T47D (cell line): ENCODE measurements at regions not wholly inside any gene's neighbourhood (a gene's known extent, or its start where the extent isn't known, plus 50 kb on each side); places are given as distances from the start of the nearest gene placed in this dataset.
"Not testable (repeated sequence)": the region's sequence is repeated elsewhere in the genome, so short reads cannot be mapped to it uniquely, and the experiment has no call there.

ENCODE experiments used
- DNase-seq, 2 experiments: peaks; one replicate each; pipeline versions ENCODE4 v3.0.0 to v3.0.0-alpha.2; 2011 to 2012; ENCODE audit warnings: low read depth in 1 of 2, low spot score in 1 of 2
- JUND ChIP-seq: IDR thresholded peaks from 2 replicates; pipeline ENCODE4 v1.6.1; 2012; ENCODE audit warnings: low read depth
- in situ Hi-C: cut with HindIII; loops from 2 replicates; pipeline ENCODE4 v1.10.0; 2016; ENCODE audit warnings: low sequenced_read_pairs, low pct_unique_long_range_greater_than_20kb

DNA sequence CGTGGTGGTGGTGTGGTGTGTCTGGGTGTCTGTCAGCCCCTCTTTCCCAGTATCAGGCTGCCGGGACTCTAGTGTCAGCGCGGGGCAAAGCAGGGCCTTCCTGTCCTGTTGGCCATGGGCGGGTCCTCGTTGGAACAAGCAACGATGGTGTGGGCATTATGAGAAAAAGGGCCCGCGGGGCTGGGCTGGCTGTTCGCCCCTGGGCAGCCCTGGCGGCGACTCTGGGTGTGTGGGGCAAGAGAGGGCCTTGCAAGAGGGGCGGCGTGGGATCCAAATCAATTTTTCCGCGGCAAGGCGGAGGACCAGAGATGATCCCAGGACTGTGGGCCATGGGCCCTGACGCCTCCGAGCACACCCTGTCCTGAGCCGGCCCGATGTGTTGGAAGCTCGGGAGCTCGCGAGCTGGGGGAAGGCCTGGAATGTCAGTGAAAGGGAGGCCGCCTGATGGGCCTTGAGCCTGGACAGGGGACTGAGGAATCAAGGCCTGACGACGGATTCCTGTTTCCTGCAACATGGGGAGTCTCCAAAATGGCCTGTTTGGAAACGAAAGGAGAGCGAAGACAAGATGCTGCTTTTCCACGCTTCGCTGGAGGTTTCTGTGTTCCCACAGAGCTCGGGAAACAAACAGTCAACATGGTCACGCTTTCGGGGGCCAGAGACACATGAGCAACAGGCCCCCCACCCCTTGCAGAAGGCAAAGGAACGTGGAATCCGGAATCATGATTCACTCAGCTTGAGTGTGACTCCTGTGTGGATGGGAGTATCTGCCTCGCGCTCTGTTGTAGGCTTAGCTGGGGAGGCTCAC, 364.7 kb upstream of the DEFB115 start:
- in situ Hi-C loops, result no loop called here
- DNase-seq, result peak in 1 of 2 experiments; percentile 19
- no peak for TF ChIP-seq JUND

DNA sequence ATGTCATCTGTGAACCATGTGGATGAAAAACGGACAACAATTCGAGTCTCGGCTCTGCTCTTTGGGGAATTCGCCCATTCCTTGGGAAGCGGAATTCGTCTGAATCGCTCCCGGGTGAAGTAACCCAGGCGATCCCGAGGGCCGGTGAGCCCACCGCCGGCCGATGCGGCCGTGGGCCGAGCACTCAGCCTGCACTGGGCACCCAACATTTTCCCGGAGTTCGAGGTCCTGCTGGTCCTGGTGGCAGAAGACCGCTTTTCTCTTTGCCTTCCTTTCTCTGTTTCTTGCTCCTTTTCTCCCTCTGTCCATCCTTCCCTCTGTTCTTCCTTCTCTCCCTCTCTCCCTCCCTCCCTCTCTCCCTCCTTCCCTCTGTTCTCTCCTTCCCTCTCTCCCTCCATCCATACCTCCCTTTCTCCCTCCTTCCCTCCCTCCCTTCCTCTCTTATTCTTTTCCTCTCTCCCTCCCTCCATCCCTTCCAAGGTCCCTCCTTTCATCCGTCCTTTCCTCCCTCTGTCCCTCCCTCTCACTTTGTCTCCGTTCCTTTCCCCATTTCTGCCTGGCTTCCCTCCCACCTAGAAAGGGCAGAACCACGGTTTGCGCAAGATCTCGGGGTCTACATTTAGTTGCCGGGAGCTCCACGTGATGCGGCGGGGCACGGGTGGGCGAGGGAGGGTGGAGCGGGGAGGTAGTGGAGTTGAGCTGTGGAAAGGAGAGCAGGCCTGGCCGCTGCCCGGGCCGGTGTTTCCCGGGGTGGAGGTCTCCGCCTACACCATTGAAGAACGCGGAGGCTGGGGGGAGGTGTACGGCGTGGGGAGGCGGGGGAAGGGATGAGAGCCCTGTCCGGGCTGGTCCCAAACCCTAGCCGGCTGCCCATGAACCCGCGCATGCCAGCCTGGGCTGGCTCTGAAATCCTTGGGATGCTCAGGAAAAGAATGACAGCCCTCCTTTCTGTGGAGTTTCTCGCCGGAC, 363.8 kb upstream of the DEFB115 start:
- DNase-seq, in situ Hi-C loops: not testable (repeated sequence)

DNA sequence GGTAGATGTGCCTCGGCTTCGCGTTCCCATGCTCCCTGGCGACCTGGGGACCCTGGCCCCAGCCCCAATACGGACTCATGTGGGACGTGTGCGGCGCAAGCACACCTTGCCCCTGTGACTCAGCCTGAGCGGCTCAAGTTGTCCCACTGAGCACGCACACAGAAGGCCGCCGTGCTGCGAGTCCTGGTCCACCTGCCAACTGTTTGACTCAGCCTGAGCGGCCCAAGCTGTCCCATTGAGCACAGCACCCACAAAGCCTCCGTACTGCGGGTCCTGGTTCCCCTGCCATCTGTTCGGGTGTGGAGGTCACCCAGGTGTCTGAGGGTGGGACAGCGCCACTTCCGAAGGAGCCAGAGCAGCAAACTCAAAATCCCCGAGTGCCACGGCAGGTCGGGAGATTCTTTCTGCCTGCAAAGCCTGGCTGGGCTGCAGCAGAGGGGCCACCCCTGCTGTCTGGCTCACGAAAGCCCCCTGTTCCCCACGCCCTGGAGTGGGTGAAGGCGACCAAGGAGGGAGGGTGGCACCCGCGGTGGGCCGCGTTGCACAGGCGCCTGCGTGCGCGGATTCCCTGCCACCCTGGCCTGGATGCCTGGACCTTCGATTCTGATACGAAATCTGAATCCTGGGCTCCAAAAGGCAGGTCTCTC, 362.6 kb upstream of the DEFB115 start:
- in situ Hi-C loops, DNase-seq: not testable (repeated sequence)

DNA sequence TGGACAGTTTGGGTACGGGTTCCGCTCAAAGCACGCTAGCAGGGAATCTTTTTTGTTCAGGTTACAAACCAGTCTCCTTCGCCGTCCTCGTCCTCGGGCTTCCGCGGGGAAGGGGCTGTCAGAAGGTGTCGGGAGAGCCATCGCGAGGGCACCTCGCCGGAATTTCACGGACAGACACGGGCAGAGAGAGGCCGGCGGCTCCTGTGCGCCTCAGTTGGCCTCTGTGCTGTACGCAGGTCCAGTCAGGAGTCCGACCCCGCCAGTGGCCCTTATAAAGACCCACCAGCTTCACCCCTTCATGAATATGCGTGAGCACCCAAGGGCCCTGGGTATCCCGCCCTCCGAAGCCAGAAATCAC, 362.1 kb upstream of the DEFB115 start:
- in situ Hi-C loops, DNase-seq: not testable (repeated sequence)

DNA sequence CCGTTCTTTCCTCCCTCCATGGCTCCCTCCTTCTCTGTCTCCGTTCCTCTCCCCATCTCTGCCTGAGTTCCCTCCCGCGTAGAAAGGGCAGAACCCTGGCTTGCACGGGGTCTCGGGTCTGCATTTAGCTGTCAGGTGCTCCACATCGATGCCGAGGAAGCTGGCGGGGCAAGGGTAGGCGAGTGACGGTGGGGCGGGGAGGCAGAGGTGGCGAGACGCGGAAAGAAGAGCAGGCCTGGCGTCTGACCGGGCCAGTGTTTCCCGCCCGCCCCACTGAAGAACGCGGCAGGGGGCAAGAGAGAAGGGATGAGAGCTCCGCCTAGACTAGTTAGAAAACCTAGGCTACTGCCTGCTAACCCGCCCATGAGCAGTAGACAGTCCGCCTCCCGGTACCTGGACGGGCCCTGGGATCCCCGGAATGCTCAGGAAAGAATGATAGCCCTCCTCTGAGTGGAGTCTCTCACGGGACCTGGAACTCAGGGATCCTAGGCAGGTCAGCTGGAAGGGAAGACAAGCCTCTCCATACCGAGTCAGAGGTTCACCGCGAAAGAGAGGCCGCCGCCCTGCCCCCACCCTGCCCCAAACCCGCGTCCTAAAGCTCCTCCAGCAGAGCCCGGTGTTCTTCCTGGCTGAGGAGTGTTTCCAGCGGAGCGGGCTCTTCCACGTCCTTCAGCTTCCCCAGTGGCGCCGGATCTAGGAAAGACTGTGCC, 357.9 kb upstream of the DEFB115 start:
- in situ Hi-C loops, result not testable (repeated sequence)

DNA sequence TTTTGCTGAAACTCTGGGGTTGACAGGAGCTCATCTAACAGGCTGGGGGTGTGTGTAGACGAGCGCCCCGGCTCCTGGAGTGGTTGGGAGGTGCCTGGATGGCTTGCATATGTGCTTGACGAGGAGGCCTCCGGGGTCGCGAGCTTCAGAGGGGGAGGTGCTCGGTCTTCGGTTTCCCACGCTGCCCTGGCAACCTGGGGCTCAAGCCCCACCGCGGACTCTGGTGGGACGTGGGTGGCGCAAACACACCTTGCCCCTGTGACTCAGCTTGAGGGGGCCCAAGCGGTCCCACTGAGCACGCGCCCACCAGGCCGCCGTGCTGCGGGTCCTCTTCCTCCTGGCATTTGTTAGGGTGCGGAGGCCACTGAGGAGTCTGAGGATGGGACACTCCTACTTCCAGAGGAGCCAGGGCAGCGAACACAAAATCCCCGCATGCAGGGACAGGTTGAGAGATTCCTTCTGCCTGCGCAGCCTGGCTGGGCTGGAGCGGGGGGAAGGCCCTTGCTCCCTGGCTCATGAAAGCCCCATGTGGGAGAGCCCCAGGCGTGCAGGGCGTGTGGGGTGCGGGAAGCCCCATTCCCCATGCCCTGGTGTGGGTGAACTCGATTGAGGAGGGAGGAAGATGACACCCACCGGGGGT, 357.3 kb upstream of the DEFB115 start:
- in situ Hi-C loops, DNase-seq: not testable (repeated sequence)

More for the DNA sequence above, 357.9 kb upstream of the DEFB115 start:
- peak in 1 of 2 experiments; percentile 54 for DNase-seq

DNA sequence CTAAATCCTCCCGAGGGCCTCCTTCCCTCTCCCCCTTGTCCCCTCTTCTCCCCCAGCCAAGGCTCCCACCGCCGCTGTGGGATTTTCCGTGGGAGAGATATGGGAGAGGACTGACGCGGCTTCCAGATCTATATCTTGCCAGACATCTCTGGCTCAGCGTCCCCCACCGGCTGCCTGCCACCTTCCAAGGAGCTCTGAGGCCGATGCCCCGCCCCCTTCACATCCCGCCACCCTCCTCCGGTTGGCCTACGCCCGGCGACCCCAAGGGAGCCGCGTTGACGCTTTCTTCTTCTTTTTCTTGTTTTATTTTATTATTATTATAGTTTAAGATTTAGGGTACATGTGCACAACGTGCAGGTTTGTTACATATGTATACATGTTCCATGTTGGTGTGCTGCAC, 352.2 kb upstream of the DEFB115 start:
- DNase-seq, result not testable (repeated sequence)

DNA sequence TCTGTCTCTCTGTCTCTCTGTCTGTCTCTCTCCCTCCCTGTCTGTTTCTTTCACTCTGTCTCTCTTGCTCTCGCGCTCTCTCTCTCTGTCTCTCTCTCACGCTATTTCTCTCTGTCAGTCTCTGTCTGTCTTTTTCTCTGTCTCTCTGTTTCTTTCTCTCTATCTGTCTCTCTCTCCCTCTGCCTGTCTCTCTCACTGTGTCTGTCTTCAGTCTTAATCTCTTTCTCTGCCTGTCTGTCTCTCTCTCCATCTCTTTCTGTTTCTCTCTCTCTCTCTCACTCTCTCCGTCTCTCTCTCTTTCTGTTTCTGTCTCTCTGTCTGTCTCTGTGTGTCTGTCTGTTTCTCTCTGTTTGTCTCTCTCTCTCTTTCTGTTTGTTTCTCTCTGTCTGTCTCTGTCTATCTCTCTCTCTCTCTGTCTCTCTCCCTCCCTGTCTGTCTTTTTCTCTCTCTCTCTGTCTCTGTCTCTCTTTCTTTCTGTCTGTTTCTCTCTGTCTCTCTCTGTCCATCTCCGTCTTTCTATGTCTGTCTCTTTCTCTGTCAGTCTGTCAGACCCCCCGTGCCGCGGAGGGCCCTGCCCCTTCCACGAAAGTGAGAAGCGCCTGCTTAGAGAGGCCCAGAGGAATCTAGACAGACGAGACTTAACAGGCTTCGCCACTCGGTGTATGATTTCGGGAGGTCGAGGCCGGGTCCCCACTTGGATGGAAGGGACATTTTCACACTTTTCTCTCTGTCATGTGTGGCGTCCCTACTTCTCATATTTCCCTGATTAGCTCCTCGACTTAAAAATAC, 346.3 kb upstream of the DEFB115 start:
- in situ Hi-C loops, result no loop called here
- no peak for TF ChIP-seq JUND
- no peak for DNase-seq

More for the DNA sequence above, 352.2 kb upstream of the DEFB115 start:
- in situ Hi-C loops, result not testable (repeated sequence)

DNA sequence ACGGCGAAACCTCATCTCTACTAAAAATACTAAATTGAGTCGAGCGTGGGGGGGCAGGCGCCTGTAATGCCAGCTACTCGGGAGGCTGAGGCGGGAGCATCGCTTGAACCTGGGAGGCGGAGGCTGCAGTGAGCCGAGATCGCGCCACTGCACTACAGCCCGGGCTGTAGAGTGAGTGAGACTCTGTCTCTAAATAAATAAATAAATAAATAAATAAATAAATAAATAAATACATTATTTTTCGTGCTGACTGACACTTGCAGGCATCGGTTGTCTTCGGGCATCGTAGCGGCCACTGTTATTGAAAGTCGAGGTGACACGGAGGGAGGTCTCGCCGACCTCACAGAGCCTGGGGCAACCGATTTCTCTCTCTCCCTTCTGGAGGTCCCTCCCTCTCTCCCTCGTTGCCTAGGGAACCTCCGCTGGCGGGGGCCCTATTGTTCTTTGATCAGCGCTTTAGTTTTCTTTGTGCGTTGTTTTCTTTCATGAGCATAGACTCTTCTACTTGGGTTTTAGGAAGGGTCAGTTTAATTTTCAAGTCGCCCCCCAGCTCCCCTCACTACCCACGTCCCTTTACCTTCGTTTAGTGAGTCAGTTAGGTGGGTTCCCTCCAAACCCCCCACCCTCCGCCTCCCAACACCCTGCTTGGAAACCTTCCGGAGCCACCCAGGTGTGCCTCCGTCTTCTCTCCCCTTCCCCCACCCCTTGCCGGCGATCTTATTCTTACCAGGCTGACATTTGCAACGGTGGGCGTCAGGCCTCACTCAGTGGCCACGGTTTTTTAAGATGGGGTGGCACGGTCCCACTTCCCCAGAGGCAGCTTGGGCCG, 345.4 kb upstream of the DEFB115 start:
- in situ Hi-C loops, DNase-seq: not testable (repeated sequence)

DNA sequence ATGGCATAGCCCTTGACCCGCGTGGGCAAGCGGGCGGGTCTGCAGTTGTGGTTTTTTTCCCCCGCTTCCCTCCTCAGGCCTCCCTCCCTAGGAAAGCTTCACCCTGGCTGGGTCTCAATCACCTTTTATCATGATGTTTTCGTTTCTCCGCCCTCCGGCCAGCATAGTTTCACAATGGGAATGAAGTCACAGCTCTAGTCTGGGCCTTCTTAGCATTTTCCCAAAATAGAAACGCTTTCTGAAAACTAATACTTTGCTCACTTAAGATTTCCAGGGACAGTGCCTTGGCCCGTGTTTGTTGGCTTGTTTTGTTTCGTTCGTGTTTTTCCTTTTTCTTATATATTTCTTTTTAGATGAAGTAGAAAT, 344.8 kb upstream of the DEFB115 start:
- in situ Hi-C loops, DNase-seq: not testable (repeated sequence)

DNA sequence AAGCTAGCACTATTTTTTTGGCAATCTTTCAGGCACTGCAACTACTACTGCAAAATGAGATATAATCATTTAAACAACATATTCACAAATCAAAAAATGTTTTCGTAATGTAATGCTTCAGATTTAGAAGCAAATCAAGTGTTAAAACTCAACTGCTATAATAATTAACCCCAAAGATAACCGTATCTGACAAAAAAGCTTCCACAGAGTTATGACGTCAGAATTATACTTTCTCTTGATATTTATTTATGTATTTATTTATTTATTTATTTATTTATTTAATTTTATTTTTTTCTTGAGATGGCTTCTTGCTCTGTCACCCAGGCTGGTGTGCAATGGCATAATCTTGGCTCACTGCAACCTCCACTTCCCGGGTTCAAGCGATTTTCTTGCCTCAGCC, 341.1 kb upstream of the DEFB115 start:
- in situ Hi-C loops, DNase-seq: not testable (repeated sequence)
